Kidney (tissue), 13 donors: ENCODE measurements at regions not wholly inside any gene's neighbourhood (a gene's known extent, or its start where the extent isn't known, plus 50 kb on each side); places are given as distances from the start of the nearest gene placed in this dataset.

Source experiments
- DNase-seq, 5 donors: peaks; one replicate each; pipeline ENCODE4 v3.0.0-alpha.2; 2013 to 2020
- FAIRE-seq: peaks from 2 replicates; lab custom pipeline; 2012; peaks lifted over from hg19 to GRCh38; lab: Jason Lieb, UNC
- H3K27ac ChIP-seq, 2 donors: one replicate each; pipeline ENCODE4 v1.7.0; 2013; ENCODE audit warnings: low read depth in 2 of 2, low read length in 2 of 2, inconsistent platforms in 1 of 2
- H3K27me3 ChIP-seq: one replicate; pipeline ENCODE4 v1.7.1; 2013; ENCODE audit warnings: low read length, inconsistent platforms; ENCODE audit not compliant: control insufficient read depth, insufficient read depth
- H3K36me3 ChIP-seq, 3 donors: one replicate each; pipeline versions ENCODE4 v1.7.0 to v1.7.1; 2013; ENCODE audit warnings: low read length in 3 of 3, control low read depth in 1 of 3, inconsistent platforms in 1 of 3; ENCODE audit not compliant: insufficient read depth in 3 of 3, control insufficient read depth in 2 of 3
- H3K4me1 ChIP-seq, 3 donors: one replicate each; pipeline versions ENCODE4 v1.7.0 to v1.7.1; 2013; ENCODE audit warnings: low read length in 3 of 3, inconsistent platforms in 1 of 3, low read depth in 1 of 3; ENCODE audit not compliant: control insufficient read depth in 2 of 3, insufficient read depth in 2 of 3
- H3K4me3 ChIP-seq, 3 donors: one replicate each; pipeline versions ENCODE4 v1.7.0 to v1.8.1; 2013; ENCODE audit warnings: low read length in 3 of 3, control low read depth in 1 of 3, inconsistent platforms in 1 of 3
- H3K9ac ChIP-seq, 3 donors: one replicate each; pipeline versions ENCODE4 v1.7.0 to v1.7.1; 2013; ENCODE audit warnings: low read length in 3 of 3, control low read depth in 1 of 3, inconsistent platforms in 1 of 3
- H3K9me3 ChIP-seq, 3 donors: one replicate each; pipeline versions ENCODE4 v1.7.0 to v1.7.1; 2013; ENCODE audit warnings: low read length in 3 of 3, control low read depth in 1 of 3, inconsistent platforms in 1 of 3; ENCODE audit not compliant: control insufficient read depth in 2 of 3, insufficient read depth in 1 of 3
- CTCF ChIP-seq: IDR thresholded peaks from 3 replicates; pipeline ENCODE4 v1.5.1; 2012; ENCODE audit warnings: mild to moderate bottlenecking, moderate library complexity, borderline replicate concordance; ENCODE audit not compliant: insufficient read depth; ENCODE audit errors: extremely low read depth
- intact Hi-C: fragments of 100-400 bp; cut with DNase I; formaldehyde crosslinking; loops from one replicate; pipeline ENCODE4 v1.11.1; 2022
- donor health status: control.
- donor health status: control.
- donor health status: control.
- donor health status: control.
- donor health status: control.
- donor health status: DM: yes; HTN: yes; CAD: no.
- donor health status: Normal renal cell carcinoma (clear cell type).

GRCh38 chr12:60872850-60873713 is 1277.3 kb downstream of the SLC16A7 start:
- intact Hi-C loops, result no loop called here
- Histone ChIP-seq H3K9ac (no peak overlapping the region), H3K27me3 (no peaks in the 10 kb centered on the region), H3K4me3 (no peak overlapping the region), H3K9me3 (no peaks in the 10 kb centered on the region), H3K27ac (no peak overlapping the region), H3K4me1 (no peaks in the 10 kb centered on the region), H3K36me3 (no peaks in the 10 kb centered on the region)
- no peak for FAIRE-seq
- peak in 1 of 5 donors; percentile 37 for DNase-seq
- no peak for TF ChIP-seq CTCF

DNA sequence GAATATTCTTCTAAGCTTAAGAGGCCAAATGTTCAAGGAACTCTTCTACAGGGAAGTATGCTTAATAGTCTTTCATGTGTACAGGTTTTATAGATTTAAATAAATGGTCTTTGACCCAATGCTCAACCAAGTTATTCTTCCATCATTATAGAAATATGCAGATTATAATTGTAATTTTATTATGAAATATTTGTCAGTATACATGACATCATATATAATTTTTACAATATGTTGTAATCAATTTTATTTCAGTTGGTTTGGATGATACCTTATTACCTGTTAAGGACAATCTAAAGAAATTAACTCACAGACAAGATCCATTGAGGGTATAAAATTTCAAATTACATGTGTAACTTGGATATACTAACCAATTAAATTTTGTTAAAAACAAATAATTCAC is 1278.3 kb downstream of the SLC16A7 start:
- H3K4me1 ChIP-seq, result no peaks in the 10 kb centered on the region
- no peak for TF ChIP-seq CTCF
- FAIRE-seq (no peak), DNase-seq (no peak)
- no peaks in the 10 kb centered on the region for H3K27me3 ChIP-seq
- no peaks in the 10 kb centered on the region for H3K9me3 ChIP-seq
- H3K36me3 ChIP-seq, result no peaks in the 10 kb centered on the region
- H3K9ac ChIP-seq, result no peak overlapping the region
- no peak overlapping the region for H3K4me3 ChIP-seq
- intact Hi-C loops, result no loop called here
- H3K27ac ChIP-seq, result no peak overlapping the region

GRCh38 chr12:60920841-60921495 is 1325.1 kb downstream of the SLC16A7 start:
- H3K27ac ChIP-seq, result no peak overlapping the region
- FAIRE-seq (no peak), DNase-seq (no peak)
- H3K9me3 ChIP-seq, result no peaks in the 10 kb centered on the region
- no peak overlapping the region for H3K9ac ChIP-seq
- no peak for TF ChIP-seq CTCF
- intact Hi-C loops, result no loop called here
- no peaks in the 10 kb centered on the region for H3K36me3 ChIP-seq
- H3K27me3 ChIP-seq, result no peaks in the 10 kb centered on the region
- H3K4me3 ChIP-seq, result no peak overlapping the region
- H3K4me1 ChIP-seq, result no peaks in the 10 kb centered on the region
